SK-N-SH (cell line): ENCODE measurements at regions not wholly inside any gene's neighbourhood (a gene's known extent, or its start where the extent isn't known, plus 50 kb on each side); places are given as distances from the start of the nearest gene placed in this dataset.

Experiments used
- CHD2 ChIP-seq: fragments of 150-350 bp; IDR thresholded peaks from 2 replicates; pipeline ENCODE4 v1.6.1; 2018; ENCODE audit warnings: low read length; ENCODE audit not compliant: partially characterized antibody
- EP300 ChIP-seq, 2 experiments: IDR thresholded peaks; 2 replicates each; pipeline versions ENCODE4 v1.4.0 to v1.6.1; 2012; ENCODE audit warnings: borderline replicate concordance in 1 of 2, low read depth in 1 of 2, low read length in 1 of 2
- EZH2phosphoT487 ChIP-seq: fragments of 200-600 bp; sonication (generic); IDR thresholded peaks from 2 replicates; pipeline ENCODE4 v1.6.1; 2017; ENCODE audit warnings: low read depth, mixed run types, mild to moderate bottlenecking, antibody characterized with exemption, moderate library complexity, borderline replicate concordance
- GATA2 ChIP-seq: sonication (generic); formaldehyde crosslinking; IDR thresholded peaks from 2 replicates; pipeline ENCODE4 v1.5.0; 2020; ENCODE audit warnings: mild to moderate bottlenecking, missing genetic modification reagents
- MAX ChIP-seq: IDR thresholded peaks from 2 replicates; pipeline ENCODE4 v1.4.0; 2012; ENCODE audit warnings: low read depth
- NFIC ChIP-seq: IDR thresholded peaks from 2 replicates; pipeline ENCODE4 v1.4.0; 2012; ENCODE audit warnings: borderline replicate concordance
- RAD21 ChIP-seq: IDR thresholded peaks from 2 replicates; pipeline ENCODE4 v1.6.1; 2012; ENCODE audit warnings: mild to moderate bottlenecking, low read length
- RFX5 ChIP-seq: IDR thresholded peaks from 2 replicates; pipeline ENCODE4 v1.6.1; 2012; ENCODE audit warnings: mild to moderate bottlenecking, improper control_type of control experiment, low read length
- TCF12 ChIP-seq: IDR thresholded peaks from 2 replicates; pipeline ENCODE4 v1.4.0; 2012
- TEAD4 ChIP-seq: IDR thresholded peaks from 2 replicates; pipeline ENCODE4 v1.4.0; 2012; ENCODE audit warnings: mild to moderate bottlenecking, borderline replicate concordance; ENCODE audit not compliant: insufficient read depth
- YY1 ChIP-seq: IDR thresholded peaks from 2 replicates; pipeline ENCODE4 v1.4.0; 2012; ENCODE audit warnings: low read depth, mild to moderate bottlenecking
- TF ChIP-seq, protein P1 (sequence below): fragments of 200-600 bp; sonication (generic); IDR thresholded peaks from 2 replicates; pipeline ENCODE4 v1.6.1; 2017; ENCODE audit warnings: antibody characterized with exemption, mild to moderate bottlenecking, moderate library complexity
- TF ChIP-seq, protein P2 (sequence below): fragments of 150-350 bp; IDR thresholded peaks from 2 replicates; pipeline ENCODE4 v1.6.1; 2017; ENCODE audit warnings: antibody characterized with exemption, low read length, low read depth, borderline replicate concordance

DNA sequence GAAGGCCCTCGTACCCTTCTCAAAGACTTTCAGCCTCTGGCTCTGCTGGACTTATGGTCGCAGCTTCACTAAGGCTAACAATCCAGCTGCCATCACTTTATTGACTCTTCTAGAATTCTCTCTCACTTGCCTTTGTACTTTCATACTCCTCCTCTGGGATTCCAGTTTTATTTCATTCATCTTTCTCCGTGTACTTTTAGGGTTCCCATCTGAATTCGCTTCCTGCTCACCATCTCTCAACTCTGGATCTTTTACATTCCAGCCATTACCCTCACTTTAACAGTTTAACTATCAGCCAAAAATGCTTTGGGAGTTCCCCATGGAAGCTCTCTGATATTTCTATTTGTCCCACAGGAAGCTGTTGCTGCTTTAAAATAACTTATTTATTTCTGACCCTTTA, 149.3 kb upstream of the KL start:
- TF ChIP-seq, protein P1, sequence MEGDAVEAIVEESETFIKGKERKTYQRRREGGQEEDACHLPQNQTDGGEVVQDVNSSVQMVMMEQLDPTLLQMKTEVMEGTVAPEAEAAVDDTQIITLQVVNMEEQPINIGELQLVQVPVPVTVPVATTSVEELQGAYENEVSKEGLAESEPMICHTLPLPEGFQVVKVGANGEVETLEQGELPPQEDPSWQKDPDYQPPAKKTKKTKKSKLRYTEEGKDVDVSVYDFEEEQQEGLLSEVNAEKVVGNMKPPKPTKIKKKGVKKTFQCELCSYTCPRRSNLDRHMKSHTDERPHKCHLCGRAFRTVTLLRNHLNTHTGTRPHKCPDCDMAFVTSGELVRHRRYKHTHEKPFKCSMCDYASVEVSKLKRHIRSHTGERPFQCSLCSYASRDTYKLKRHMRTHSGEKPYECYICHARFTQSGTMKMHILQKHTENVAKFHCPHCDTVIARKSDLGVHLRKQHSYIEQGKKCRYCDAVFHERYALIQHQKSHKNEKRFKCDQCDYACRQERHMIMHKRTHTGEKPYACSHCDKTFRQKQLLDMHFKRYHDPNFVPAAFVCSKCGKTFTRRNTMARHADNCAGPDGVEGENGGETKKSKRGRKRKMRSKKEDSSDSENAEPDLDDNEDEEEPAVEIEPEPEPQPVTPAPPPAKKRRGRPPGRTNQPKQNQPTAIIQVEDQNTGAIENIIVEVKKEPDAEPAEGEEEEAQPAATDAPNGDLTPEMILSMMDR = no peak
- TF ChIP-seq TEAD4 (no peak), CHD2 (no peak), TCF12 (no peak), EP300 (IDR thresholded peaks at IDR 0.05; ENCODE audit: borderline replicate concordance in 1 of 2, low read depth in 1 of 2, low read length in 1 of 2) (no peak), MAX (no peak), YY1 (no peak), GATA2 (CRISPR knock-in tag) (no peak), EZH2phosphoT487 (no peak), RFX5 (no peak), NFIC (no peak), RAD21 (no peak)
- TF ChIP-seq, protein P2, sequence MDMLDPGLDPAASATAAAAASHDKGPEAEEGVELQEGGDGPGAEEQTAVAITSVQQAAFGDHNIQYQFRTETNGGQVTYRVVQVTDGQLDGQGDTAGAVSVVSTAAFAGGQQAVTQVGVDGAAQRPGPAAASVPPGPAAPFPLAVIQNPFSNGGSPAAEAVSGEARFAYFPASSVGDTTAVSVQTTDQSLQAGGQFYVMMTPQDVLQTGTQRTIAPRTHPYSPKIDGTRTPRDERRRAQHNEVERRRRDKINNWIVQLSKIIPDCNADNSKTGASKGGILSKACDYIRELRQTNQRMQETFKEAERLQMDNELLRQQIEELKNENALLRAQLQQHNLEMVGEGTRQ = no peak
